GM12865 (cell line): ENCODE measurements at regions not wholly inside any gene's neighbourhood (a gene's known extent, or its start where the extent isn't known, plus 50 kb on each side); places are given as distances from the start of the nearest gene placed in this dataset.

ENCODE experiments used
- DNase-seq: peaks from one replicate; pipeline ENCODE4 v3.0.0; 2010; ENCODE audit warnings: low read depth
- H3K4me3 ChIP-seq: 2 replicates; pipeline ENCODE4 v1.5.1; 2011; ENCODE audit warnings: mild to moderate bottlenecking, low read depth, low read length, control low read depth
- TF ChIP-seq, protein P1 (sequence below): IDR thresholded peaks from 2 replicates; pipeline ENCODE4 v1.5.1; 2011; ENCODE audit warnings: low read length, control low read depth, low read depth, inconsistent platforms; ENCODE audit not compliant: insufficient read depth; ENCODE audit errors: missing control alignments

DNA sequence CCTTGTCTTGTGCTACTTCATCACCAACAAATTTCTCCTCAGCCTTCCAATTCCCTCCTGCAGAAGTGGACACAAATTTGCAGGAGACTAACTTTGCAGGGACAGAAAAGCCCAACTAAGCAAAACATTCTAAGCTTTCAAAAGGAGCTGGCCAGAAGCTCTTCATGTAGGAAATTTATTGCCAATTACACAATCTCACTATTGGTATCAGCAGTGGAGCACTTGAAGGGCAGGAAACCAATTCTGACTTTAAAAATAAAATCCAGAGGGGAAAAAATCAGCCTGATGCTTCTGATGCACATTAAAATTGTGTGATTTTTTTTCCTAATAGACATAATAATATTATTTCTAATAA is 193.3 kb downstream of the LY86 start:
- DNase-seq: no peak
- no peak overlapping the region for H3K4me3 ChIP-seq
- TF ChIP-seq, protein P1, sequence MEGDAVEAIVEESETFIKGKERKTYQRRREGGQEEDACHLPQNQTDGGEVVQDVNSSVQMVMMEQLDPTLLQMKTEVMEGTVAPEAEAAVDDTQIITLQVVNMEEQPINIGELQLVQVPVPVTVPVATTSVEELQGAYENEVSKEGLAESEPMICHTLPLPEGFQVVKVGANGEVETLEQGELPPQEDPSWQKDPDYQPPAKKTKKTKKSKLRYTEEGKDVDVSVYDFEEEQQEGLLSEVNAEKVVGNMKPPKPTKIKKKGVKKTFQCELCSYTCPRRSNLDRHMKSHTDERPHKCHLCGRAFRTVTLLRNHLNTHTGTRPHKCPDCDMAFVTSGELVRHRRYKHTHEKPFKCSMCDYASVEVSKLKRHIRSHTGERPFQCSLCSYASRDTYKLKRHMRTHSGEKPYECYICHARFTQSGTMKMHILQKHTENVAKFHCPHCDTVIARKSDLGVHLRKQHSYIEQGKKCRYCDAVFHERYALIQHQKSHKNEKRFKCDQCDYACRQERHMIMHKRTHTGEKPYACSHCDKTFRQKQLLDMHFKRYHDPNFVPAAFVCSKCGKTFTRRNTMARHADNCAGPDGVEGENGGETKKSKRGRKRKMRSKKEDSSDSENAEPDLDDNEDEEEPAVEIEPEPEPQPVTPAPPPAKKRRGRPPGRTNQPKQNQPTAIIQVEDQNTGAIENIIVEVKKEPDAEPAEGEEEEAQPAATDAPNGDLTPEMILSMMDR: no peak

DNA sequence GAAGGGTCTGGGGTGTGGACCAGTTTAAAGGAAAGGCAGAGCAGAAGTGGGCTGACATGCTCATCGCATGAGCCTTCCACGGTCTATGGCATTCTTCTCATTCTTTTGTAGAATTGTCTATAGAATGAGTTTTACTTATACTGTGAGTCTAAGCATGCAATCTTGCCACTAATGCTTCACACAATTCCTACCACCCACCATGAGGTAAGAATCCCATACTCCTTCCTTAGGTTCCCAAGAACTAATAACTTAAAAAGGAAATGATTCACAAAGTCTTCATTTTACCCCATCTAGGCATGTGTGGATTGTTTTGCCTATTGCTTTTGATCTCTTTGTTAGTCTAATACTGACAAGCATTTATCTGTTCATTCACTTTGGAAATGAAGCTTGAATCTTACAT is 195.2 kb downstream of the LY86 start:
- no peak for DNase-seq
- H3K4me3 ChIP-seq: no peak overlapping the region
- TF ChIP-seq, protein P1: no peak

DNA sequence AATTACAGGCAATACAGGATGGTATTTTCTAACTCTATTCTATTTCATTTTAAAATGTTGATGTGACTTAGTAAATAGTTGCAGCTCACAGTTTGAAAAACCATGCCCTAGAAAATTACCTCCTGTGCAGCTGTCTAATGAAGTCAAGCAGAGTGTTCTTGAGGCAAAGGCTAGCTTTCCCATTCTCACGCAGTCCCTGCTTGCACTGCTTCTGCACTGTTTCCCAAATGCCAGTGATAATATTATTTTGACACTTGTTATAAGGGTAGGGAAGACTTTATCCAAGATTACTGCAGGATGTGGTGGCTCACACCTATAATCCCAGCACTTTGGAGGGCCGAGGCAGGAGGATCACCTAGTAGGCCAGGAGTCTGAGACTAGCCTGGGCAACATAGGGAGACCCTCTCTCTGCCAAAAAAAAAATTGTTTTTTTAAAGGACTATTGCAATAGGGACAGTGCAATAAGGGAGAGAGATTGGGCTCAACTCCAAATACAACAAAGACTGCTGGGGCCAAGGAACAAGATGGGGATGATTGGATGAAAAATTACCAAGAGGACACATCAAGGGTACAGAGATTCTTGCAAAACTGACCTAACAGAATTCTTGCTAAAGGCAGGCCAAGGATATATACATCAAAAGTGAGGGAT is 196.1 kb downstream of the LY86 start:
- TF ChIP-seq, protein P1: no peak
- DNase-seq: no peak
- H3K4me3 ChIP-seq: no peak overlapping the region

- no peak overlapping the region for H3K4me3 ChIP-seq
- TF ChIP-seq, protein P1: no peak
- DNase-seq: no peak
Measured at GRCh38 chr6:6785163-6785521, 196.6 kb downstream of the LY86 start.

DNA sequence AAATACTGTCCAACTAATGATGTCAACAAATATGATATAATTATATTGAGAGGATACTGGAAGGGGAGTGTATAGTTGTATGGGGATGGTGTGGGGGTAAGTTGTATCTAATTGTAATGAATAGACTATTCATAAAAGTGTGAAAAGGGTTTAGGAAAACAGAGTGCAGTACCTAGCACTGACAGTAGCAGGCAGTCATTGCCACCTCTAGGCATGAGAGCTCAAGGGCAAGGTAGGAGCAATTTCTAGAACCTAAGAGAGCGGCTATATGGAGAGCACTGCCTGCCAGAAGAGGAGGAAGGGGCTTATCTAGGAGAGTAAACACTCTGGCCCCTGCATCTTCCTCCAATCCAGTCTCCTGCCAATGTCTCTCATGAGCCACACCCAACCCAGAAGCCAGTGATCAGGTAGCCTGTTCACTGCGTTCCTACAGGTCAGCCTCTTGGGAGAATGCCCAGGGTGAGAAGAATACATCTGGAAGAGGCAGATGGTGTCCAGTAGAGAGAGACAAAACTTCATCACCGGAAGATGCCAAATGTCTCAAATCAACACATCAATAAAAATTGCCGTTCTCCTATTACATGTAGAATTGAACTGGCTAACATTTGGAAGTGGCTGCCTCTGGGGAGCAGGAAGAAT is 200.0 kb downstream of the LY86 start:
- TF ChIP-seq, protein P1: peak; percentile 86
- no peak overlapping the region for H3K4me3 ChIP-seq
- peak; percentile 64 for DNase-seq

DNA sequence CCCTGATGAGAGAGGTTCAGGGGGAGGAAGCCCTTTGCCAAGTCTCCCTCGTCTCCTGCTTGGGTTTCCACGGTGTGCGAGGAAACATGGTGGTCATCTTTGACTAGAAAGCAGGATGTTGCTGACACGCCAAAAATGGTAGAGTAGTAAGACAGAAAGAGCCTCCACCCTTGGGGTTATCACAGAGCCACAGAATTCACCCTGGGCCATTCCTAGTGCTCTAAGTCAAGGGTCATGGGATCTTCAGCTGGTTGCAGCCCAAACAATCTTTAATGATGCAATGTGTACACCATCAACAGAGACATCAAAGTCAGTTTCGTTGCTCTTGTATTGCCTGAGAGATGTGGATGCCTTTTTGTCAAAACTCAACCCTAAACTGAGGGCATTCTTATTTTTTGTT is 201.9 kb downstream of the LY86 start:
- TF ChIP-seq, protein P1: no peak
- no peak overlapping the region for H3K4me3 ChIP-seq
- DNase-seq: no peak

DNA sequence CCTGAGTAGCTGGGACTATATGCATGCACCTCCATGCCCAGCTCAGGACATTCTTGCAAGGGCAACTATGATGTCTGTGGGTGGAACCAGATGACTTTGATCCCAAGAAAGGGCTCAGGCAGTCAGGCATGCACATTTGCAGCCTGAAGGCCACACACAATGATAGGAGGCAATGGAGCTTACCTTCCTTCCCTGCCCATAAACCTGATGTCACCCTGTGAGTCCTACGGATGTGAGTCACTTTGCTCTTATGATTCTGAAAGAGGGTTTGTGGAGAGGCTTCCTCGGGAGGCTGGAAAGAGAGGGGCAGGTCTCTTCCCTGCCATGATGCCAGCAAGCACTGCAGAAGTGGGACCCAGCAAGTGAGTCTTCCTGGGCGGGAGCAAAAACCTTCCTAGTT is 202.4 kb downstream of the LY86 start:
- no peak overlapping the region for H3K4me3 ChIP-seq
- no peak for DNase-seq
- TF ChIP-seq, protein P1: no peak
